ENCODE measurements at regions not wholly inside any gene's neighbourhood (a gene's known extent, or its start where the extent isn't known, plus 50 kb on each side); places are given as distances from the start of the nearest gene placed in this dataset.

DNA sequence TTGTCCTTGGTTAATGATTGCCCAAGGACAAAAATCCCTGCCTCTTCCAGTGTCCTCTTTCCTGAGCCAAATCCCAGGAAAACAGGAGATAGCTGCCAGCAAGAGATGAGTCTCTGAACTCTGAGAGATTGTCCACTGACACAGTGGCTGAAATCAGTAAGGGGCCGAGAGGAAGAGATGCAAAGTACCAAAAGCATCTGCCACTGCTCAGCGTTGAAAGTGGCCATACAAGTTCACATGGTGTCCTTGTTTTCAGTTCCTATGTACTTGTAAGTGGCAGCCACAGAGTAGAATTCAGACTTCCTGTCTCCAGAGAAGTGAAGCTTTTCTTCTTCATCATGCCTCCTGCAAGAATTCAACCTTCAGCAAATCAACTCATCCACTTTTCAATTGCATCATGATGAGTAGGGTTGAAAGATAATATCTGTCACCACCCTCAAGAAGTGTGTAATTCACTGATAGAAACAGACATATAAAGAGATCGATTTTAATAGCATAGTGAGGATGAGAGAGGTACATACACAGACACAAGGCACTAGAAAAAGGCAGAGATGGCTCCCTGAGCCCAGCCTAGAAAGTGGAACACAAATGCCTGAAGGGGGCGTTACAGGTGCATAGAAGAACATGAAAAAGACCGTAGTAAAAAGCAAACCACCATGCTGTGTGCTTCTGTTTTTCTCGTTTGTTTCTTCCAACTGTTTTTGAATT, 185.8 kb downstream of the MRPL39 start:
- peak; percentile 80 for DNase-seq

DNA sequence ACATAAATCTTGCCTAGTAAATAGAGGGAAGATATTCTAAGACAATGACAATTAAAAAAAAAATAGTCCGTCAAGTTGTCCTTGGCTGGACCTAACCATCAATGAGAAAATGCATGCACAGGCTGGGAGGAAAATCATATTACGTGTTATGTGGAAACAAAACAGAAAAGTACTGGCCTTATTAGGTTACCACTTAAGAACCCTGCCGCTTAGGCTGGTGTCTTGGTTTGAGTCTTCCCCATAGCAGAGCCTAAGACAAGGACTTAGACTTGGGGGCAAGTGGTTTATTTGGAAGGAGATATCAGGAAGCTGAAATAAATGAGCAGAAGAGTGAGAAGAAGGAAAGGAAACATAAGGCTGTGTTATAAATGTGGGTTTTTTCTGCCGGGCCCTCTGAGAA, 186.4 kb downstream of the MRPL39 start:
- no peak for DNase-seq

DNA sequence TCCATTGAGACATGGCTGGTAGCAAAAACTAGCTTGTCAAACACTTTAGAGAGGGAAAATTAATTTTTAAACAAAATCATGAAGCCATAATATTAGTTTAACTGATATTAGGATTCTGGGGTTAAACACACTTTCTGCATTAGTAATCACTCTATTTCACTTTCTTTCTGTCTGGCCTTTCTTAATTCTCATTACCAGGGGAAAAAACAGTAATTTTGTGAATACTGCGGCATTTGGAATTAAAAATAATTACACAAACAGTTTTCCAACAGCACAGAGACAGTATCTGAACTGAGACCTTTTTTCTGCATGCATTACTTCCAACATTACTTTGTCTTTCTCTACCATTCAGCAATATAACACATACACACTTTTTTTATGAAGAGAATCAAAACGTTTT, 190.6 kb downstream of the MRPL39 start:
- no peak for DNase-seq

DNA sequence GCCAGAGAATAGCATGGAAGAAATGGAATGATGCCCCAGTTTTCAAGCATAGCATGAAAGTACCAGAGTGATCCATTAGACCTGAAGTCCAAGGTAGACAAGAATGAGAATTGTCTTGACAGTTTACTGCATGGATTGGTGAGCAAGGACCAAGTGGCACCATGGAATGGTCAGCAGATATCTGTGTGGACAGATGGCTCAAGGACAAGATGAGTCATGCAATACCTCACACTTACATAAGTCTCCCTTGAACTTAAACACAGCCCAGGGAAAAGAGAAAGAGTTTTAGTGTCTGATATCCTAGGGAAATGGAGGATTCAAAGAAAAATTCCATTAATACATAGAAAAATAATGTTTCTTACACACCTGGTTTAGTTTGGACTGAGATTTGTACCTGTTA, 195.2 kb downstream of the MRPL39 start:
- DNase-seq, result no peak

DNA sequence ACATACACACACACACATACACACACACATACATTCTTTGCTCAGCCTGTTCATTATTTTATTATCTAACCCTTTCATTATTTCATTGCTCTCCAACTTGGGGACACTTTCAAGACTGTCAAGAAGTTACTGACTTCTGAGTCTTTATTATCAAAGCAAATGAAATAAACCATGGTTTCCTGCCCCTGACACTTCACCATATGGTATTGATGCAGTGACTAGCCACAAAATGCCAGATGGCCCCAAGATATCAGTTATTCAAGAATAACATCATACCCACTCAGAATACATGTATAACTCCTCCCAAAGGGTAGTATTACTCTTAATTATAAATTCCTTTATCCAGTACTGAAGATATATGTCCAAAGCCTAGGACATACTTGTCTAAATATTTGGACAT, 197.3 kb downstream of the MRPL39 start:
- no peak for DNase-seq

DNA sequence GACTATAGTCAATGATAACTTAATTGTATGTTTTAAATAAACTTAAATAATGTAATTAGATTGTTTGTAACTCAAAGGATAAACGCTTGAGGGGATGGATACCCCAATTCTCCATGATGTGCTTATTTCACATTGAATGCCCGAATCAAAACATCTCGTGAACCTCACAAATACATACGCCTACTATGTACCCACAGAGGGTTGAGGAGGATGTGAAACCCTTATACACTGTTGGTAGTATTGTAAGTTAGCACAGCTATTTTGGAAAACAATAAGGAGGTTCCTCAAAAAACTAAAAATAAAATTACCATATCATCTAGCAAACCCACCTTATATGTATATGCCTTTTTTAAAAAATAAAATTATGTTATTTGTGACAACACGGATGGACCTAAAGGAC, 198.6 kb downstream of the MRPL39 start:
- no peak for DNase-seq

DNA sequence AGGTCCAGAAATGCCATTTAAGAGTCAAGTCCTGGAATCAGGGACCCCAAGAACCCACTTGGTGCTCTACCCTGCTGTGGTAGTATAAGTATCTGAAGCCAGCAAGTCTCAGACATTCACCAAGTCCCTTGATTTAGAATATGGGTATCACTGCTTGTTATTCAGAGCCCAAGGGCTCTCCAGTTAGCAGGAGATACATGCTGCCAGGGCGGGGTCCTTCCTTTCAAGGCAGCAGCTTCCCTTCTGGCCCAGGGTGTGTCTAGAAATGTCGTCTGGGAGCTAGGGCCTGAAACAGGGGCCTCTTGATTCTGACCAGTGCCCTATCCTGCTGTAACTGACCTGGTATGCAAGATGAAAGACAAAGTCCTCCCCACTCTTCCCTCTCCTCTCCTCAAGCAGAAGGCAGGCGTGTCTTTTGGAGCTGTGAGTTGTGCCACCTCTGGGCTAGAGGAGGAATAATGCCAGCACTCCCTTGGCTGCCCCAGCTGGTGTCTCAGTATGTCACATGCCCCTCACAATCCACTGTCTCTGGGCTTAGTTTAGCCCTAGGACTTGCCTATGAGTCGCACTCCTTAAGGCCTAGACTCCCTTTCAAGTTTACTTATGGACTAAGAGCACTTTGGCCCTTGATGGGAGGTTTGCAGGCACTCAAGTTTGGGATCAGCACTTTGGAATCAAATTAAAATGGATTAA, 200.2 kb downstream of the MRPL39 start:
- DNase-seq, result no peak

DNA sequence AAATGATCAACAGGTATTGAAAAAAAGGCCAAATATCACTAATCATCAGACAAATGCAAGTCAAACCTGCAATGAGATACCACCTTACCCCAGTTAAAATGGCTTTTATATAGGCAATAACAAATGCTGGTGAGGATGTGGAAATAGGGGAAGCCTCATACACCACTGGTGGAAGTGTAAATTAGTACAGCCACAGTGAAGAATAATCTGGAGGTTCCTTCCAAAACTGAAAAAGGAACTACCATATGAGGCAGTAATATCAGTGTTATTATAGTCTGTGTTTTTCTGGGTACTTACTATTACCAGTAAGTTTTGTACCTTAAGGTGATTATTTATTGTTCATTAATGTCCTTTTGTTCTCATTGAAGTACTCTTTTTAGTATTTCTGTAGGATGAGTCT, 201.3 kb downstream of the MRPL39 start:
- no peak for DNase-seq

DNA sequence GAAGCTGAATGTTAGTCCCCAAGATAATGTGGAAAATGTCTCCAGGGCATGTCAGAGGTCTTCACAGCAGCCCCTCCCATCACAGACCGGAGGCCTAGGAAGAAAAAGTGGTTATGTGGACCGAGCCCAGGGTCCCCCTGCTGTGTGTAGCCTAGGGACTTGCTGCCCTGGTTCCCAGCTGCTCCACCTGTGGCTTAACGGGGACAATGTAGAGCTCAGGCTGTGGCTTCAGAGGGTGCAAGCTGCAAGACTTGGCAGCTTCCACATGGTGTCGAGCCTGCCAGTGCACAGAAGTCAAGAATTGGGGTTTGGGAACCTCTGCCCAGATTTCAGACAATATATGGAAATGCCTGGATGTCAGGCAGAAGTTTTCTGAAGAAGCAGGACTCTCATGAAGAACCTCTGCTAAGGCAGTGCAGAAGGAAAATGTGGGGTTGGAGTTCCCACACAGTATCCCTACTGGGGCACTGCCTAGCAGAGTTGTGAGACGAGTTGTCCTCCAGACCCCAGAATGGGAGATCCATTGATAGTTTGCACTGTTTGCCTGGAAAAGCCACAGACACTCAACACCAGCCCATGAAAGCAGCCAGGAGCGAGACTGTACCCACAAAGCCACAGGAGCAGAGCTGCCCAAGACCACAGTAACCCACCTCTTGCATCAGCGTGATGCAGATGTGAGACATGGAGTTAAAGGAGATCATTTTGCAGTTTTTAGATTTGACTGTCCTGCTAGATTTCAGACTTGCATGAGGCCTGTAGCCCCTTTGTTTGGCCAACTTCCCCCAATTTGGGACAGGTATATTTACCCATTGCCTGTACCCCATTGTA, 204.9 kb downstream of the MRPL39 start:
- DNase-seq, result no peak

DNA sequence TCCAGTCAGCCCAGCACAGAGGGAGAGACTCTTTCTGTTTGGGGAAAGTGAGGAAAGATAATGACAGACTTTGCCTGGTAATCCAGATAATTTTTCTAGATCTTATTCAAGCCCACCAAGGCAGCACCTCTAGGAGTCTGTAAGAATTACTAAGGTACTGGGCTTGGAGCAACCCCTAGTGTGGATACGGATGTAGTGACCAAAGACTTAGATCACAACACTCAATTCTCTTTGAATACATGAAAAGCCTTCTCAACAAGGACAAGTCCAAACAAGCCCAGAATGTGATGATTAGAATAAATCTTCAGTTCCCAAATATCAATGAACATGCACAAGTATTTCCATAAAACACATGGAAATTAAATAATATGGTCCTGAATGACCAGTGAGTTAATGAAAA, 206.9 kb downstream of the MRPL39 start:
- DNase-seq, result no peak

DNA sequence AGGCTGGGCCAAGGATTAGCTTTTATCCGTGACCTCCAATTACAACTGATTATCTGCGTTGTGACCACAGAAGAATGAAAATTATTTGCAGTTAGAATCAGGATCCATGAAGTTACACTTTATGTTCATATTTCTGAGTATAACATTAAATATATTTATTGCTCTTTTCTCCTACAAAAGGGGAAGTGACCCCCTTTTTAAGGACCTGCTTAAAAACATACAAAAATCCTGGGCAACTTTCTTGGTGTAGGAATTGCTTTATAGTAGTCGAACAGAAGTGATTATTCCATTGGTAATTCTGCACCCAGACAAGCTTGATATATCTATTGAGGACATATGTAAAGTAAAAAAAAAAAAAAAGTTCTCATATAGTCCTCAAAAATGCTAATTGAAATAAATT, 208.7 kb downstream of the MRPL39 start:
- DNase-seq, result no peak

DNA sequence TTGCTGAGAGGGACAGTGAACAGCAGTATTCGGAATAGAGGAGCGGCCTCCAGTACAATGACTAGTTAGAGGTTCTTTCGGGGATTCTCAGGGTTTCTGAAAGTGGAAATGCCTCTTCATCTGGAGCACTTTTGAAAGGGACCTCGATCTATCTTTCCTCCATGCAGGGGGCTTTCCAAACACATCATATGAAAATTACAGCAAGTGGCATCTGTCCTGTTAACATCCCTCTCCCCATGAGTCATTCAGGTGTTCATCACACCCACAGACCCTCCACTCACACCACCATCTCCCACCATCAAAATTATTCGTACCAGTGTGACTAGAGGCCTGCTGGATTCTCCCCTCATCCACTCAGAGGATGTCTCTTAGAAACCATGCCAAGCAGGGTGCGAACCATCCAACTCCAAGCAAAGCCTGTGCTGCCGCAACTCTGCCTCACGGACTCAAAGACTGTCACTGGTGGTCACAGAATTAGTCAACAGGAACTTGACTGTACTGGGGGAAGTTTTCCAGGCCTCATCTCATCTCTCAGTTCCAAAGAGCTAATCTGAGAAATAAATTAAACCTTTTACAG, 211.1 kb downstream of the MRPL39 start:
- peak; percentile 29 for DNase-seq

DNA sequence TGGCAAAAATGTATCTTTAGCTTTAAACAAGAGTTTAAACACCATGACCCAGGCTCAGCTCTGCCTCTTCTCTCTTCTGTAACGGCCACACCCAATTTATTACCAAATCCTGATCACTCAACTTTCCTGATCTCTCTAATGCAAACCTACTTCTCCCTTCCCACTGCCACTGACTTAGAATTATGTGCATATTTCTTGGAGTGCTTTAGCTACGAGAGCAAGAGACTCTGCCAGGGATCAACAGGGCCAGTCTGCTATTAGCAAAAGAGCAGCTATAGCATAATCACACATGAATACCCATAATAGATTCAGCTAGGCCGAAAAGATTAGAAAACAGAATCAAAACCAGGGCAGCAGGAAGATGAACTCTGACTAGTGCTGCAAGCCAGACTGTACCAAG, 215.5 kb downstream of the MRPL39 start:
- no peak for DNase-seq

DNA sequence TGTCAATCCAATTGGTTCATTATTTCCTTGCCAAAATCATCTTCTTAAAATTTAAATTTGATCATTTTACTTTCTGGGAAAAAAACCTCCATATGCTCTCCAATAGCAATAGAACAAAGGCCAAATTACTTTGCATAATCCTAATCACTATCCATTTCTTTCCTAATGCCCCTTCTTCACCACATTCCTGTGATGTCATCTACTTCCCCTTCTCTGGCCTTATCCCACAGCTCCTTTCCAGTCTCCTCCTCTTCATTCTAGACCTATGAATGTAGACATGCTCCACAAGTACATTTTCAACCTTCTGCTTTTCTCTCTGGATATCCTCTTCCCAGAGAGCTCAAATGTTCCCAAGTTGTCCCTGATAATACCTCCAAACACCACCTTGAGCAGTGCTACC, 216.6 kb downstream of the MRPL39 start:
- no peak for DNase-seq

DNA sequence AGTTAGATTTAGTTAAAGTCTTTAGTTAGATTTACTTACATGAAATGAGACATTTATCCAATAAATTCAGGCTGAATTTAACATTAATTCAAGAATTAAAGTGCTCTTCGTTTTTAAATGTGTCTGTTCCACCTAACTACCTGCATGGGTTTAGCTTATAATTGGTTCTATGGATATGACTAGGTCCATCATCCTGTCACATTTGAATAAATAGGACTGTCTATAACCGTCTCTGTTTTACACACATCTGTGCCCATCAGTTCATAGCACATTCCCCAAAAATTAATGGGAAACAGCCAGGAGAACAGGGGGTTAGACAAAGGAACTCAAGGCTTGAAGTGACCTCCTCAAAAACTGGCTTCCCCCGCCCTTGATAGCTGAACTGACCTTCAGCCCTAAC, 219.6 kb downstream of the MRPL39 start:
- no peak for DNase-seq

DNA sequence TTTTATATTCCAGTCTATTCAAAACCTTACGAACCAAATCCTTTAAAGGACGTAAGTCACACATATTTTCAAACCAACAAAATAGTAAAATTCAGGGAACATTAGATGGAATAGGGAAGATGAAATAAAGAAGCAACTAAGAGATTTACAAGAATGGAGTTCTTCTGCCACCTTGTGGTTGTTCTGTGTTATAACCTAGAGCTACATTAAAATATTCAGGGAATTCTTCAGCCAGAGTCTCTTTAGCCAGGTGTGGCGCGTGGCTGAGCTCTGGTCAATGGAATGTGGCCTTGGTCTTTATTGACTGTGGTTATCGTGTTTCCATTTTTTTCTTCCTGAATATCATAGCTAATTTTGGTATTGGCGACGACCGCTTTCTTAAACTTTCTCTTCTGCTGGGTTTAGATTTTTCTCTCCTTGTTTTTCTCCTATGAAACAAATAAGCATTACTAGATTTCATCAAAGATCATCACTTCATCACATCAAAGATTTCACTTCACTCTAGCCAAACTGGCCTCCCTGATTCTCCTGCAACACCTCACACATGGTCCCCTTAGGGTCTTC, 221.3 kb downstream of the MRPL39 start:
- DNase-seq, result peak; percentile 51

DNA sequence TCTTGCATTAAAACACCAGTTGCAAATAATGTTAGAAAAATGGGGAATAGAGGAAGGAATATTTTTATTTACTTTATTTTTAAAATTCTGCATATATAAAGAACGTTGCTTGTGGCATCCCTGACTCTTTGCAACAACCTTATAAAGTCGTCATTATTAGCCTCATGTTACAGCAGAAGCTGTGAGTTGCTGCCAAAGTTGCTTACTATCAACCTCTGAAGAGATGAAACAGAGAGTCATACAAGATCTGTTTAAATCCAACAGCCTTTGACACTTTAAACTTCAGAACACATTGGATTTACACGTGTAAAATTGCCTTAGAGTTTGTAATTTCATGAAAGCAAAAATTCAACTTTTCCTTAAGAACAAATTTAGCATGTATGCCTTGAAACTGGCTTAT, 221.9 kb downstream of the MRPL39 start:
- DNase-seq, result no peak

DNA sequence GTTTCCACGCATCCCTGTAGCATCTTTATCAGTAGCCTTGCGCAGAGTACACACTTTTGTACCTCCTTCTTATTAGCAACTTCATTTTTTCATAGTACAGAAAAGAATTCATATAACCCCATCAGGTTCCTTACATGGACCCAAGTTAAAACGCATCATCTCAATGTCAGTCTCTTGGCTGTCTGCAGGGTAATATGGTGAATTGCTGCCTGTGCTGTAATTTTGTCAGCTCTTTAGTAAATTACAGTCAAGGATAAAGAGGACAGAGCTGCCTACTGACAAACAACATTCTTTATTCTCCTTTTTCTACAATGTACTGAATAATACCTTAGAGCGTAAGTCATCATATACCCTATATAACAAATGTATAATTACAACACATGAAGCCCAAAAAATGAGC, 222.5 kb downstream of the MRPL39 start:
- DNase-seq, result no peak

DNA sequence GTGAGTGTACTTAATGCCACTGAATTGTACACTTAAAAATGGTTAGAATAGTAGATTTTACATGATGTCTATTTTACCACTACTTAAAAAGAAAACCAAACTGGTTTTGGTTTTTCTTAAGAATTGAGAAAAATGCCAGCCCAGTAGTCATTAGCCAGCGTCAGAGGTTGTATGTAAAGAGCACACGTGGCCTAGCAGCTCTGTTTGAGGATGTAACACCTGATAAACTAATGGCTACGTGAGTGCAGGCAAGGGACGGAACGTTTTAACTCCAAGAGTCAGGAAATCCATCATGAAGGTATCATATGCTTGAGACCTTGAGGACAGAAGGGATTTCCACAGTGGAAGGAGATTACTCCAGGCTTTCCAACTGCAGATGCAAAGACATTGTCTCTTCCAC, 223.7 kb downstream of the MRPL39 start:
- no peak for DNase-seq

DNA sequence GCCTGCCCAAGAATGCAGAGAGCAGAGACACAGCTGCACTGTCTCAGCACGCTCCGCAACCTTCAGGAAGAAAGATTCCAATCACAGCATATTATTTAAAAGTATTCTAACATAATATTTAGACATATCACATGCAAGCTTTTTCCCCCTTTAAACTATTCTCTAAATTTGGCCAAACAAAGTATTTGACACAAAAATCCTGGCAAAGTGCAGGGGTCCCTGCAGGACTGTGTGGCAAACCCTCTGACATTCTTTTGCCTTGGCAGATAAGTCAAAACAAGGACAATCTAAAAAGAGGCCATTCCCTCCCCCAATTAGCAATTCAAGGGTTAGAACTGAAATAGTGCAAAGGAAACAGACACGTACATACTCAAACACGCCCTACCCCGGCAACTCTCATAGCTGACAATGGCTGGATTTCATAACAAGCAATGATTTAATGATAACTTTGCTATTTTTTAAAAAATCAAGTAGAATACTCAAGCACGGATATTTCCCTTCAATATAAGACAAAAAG, 225.3 kb downstream of the MRPL39 start:
- no peak for DNase-seq

DNA sequence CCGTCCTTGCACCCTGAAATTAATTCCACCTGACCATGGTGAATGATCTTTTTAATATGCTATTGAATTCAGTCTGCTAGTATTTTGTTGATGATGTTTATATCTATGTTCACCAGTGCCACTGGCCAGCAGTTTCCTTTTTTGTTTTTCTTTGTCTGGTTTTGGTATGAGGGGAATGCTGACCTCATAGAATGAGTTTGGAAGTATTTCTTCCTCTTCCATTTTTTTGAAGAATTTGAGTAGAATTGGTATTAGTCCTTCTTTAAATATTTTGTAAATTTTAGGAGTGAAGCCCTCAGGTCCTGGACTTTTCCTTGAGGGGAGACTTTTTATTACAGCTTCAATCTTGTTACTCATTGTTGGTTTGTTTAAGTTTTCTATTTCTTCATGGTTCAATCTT, 231.6 kb downstream of the MRPL39 start:
- no peak for DNase-seq

DNA sequence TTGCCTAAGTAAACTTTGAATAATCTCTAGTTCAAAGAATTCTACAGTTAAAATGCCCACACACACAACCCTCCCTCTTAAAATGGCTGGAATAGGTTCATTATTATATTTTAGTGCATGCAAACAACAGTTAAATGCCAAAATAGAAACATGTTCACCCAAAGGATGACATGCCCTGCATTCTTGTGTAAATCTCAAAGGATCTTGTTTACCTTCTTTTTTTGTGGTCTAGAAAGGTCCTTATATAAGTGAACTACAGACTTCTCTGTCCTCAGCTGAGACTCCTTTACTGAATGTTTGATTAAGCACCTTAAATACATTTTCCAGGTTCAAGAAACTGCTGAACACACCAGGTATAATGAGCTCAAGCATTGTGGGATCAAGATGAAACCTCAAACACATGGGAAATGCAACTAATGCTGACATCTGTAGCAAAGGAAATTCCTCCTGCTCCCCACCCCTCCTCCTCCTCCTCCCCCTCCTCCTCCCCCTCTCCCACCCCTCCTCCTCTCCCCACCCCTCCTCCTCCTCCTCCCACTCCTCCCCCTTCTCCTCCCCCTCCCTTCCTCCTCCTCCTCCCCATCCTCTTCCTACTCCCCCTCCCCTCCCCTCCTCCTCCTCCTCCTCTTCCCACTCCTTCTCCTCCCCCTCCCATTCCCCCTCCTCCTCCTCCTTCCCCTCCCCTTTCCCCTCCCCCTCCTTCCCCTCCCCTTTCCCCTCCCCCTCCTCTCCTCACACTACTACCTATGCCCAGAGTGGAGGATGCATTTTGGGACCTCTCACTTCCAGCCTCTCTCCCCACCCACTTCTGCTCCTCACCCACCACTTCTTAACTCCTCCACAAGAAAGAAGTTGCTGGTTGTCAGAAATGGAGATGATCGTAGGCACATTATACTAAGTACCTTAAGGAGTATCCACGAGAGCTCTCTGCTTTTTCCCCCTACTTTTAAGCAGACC, 233.9 kb downstream of the MRPL39 start:
- no peak for DNase-seq
